Fibroblast of the aortic adventitia (primary cell): ENCODE measurements at regions not wholly inside any gene's neighbourhood (a gene's known extent, or its start where the extent isn't known, plus 50 kb on each side); places are given as distances from the start of the nearest gene placed in this dataset.
A peak's percentile ranks its signal among the peaks of the same experiment; 100 is the strongest.
"Not testable (repeated sequence)": the region's sequence is repeated elsewhere in the genome, so short reads cannot be mapped to it uniquely, and the experiment has no call there.

Experiments used
- DNase-seq: peaks from one replicate; pipeline ENCODE4 v3.0.0-alpha.2; 2010; ENCODE audit warnings: low read depth
- H3K4me3 ChIP-seq: 2 replicates; pipeline ENCODE4 v1.5.1; 2011; ENCODE audit warnings: low read depth, mild to moderate bottlenecking, control low read depth, low read length, moderate library complexity
- CTCF ChIP-seq: IDR thresholded peaks from 2 replicates; pipeline ENCODE4 v1.5.1; 2011; ENCODE audit warnings: mild to moderate bottlenecking, low read length, control low read depth, inconsistent platforms; ENCODE audit not compliant: insufficient read depth

GRCh38 chr6:113709936-113710509 lies 147.1 kb upstream of the MARCKS start:
- DNase-seq = no peak
- H3K4me3 ChIP-seq = no peak overlapping the region
- TF ChIP-seq CTCF = no peak

DNA sequence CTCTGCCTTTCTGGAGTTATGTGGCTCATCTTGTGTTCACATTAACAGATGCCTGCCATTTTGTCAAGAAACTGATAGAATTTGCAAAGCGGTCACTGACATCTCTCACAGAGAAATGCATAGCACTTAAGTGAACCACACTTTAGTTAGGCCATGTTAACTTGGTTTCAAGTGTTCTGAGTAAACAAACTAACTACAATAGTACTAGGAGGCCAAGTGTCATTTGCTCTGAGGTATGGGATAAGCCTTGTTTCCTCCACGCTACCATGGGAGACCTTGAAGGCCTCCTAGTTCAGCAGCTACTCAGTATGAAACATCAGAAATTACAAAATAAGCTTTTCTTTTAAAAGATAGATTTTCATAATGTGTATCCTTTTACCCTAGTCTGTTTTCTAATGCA lies 143.5 kb upstream of the MARCKS start:
- no peak for TF ChIP-seq CTCF
- H3K4me3 ChIP-seq = no peak overlapping the region
- no peak for DNase-seq

DNA sequence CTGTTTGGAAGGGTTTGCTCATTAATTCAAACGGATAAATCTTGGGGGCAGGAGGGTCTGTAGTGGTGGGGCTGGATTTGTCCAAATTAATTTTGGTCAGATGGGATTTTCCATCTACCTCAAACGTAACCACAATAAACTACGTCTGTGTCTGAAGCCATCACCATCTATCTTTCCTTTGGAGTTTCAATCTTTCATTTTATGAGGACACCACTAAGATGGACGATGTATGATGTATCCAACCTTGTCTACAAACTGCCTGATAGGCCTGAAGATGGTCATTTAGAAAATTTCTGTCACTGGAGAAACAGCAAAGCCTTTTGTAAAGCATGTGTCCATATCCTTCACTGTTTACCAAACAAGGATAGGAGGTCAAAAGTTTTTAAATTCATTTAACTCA lies 138.6 kb upstream of the MARCKS start:
- H3K4me3 ChIP-seq = no peak overlapping the region
- no peak for DNase-seq
- TF ChIP-seq CTCF = no peak

DNA sequence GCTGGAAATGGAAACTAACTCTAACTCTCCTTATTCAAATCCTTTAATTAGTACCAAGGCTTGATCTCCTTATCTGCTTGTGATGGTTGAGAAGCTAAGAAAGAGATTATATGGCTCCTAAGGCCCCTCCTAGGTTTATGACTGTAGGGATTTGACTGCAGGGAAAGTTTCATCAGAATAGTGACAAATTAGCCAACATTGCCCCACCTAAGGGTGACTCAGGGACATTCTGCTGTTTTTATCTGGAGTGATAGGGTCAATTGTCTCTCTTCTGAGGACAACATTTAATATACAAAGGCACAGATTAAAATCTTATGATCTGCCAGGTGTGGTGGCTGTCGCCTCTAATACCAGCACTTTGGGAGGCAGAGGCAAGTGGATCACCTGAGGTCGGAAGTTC lies 138.1 kb upstream of the MARCKS start:
- DNase-seq = peak; percentile 13
- TF ChIP-seq CTCF = no peak
- H3K4me3 ChIP-seq = no peak overlapping the region

GRCh38 chr6:113719545-113719944 lies 137.6 kb upstream of the MARCKS start:
- no peak overlapping the region for H3K4me3 ChIP-seq
- peak; percentile 41 for DNase-seq
- no peak for TF ChIP-seq CTCF

DNA sequence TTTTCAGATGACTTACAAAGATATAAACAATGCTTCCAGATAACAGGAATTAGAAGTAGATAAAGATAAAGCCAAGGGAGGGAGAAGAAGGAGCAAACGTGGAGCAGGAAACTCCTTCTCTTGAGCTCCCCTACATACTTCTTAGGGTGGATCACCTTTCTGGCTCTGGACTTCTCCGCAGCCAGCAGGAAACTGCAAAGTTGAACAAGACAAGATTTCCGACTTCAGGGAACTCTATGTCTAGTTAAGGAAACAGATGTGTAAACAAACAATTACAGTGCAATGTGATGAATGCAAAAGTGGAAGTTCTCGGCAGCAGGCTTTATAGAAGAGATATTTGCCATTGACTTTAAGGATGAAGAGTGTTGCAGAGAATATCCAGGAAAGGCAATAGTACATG lies 134.0 kb upstream of the MARCKS start:
- peak; percentile 15 for DNase-seq
- no peak overlapping the region for H3K4me3 ChIP-seq
- no peak for TF ChIP-seq CTCF

- not testable (repeated sequence) for DNase-seq, H3K4me3 ChIP-seq
Measured at GRCh38 chr6:113724927-113725326, 132.2 kb upstream of the MARCKS start.

GRCh38 chr6:113731541-113731940 lies 125.6 kb upstream of the MARCKS start:
- no peak for TF ChIP-seq CTCF
- DNase-seq = no peak
- H3K4me3 ChIP-seq = no peak overlapping the region
